ENCODE measurements at regions not wholly inside any gene's neighbourhood (a gene's known extent, or its start where the extent isn't known, plus 50 kb on each side); places are given as distances from the start of the nearest gene placed in this dataset.
A peak's percentile ranks its signal among the peaks of the same experiment; 100 is the strongest.

DNA sequence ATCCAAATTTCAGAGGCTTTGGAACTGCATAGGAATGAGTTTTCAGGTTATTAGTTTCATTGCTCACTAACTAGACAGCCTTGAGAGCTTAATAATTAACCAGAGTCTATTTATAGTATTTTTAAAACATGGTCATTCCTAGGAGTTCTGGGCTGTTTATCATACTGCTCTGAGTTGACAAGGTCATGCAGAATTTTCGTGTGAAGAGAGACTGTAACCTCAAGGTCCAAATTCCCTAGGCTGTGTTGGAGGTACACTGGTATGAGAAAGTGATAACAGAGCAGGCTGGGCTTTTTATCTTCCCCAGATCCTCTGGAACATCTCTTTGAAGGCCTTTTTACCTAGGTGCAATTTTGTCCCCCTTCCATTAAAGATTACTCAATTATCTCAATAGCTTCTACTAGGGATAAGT, 736.3 kb downstream of the LTN1 start:
- DNase-seq (ENCODE audit: extremely low spot score in 2 of 2), result no peak
- Histone ChIP-seq H3K27me3 (no peaks in the 10 kb centered on the region), H3K27ac (no peak overlapping the region), H3K9me3 (no peaks in the 10 kb centered on the region), H3K36me3 (no peaks in the 10 kb centered on the region), H3K4me3 (no peak overlapping the region), H3K4me1 (peaks cover 8% of the 10 kb centered on the region)
- intact Hi-C loops (cut with DNase I), result no loop called here
- no peak for TF ChIP-seq POLR2AphosphoS5 (IDR thresholded peaks at IDR 0.05; ENCODE audit: insufficient read depth in 1 of 2, low read depth in 1 of 2)
- TF ChIP-seq, protein P1, sequence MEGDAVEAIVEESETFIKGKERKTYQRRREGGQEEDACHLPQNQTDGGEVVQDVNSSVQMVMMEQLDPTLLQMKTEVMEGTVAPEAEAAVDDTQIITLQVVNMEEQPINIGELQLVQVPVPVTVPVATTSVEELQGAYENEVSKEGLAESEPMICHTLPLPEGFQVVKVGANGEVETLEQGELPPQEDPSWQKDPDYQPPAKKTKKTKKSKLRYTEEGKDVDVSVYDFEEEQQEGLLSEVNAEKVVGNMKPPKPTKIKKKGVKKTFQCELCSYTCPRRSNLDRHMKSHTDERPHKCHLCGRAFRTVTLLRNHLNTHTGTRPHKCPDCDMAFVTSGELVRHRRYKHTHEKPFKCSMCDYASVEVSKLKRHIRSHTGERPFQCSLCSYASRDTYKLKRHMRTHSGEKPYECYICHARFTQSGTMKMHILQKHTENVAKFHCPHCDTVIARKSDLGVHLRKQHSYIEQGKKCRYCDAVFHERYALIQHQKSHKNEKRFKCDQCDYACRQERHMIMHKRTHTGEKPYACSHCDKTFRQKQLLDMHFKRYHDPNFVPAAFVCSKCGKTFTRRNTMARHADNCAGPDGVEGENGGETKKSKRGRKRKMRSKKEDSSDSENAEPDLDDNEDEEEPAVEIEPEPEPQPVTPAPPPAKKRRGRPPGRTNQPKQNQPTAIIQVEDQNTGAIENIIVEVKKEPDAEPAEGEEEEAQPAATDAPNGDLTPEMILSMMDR (IDR thresholded peaks at IDR 0.05), result no peak
- no peak for TF ChIP-seq POLR2A (IDR thresholded peaks at IDR 0.05)

DNA sequence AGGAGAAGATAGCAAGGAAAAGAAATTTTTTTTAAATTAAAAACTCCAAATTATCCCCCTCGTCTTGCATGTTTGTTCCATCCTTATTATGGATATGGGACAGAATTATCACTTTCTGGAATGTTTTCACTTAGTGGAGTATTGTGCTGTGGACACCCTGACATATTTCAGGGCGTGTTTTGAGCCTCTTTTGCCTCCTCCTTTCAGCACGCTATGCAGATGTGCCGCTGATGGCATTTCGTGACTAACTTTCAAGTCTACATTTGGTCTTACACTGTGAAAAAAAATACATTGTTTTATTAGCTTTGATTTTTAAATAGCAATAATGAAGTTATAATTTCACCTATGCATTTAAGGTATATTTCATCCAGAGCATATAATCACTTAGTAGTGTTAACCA, 738.7 kb downstream of the LTN1 start:
- intact Hi-C loops (cut with DNase I), result no loop called here
- no peaks in the 10 kb centered on the region for H3K27me3 ChIP-seq
- peaks cover 16% of the 10 kb centered on the region for H3K4me1 ChIP-seq
- H3K9me3 ChIP-seq, result no peaks in the 10 kb centered on the region
- H3K4me3 ChIP-seq, result no peak overlapping the region
- DNase-seq (ENCODE audit: extremely low spot score in 2 of 2), result no peak
- H3K27ac ChIP-seq, result no peak overlapping the region
- no peaks in the 10 kb centered on the region for H3K36me3 ChIP-seq
- no peak for TF ChIP-seq POLR2A (IDR thresholded peaks at IDR 0.05)
- no peak for TF ChIP-seq POLR2AphosphoS5 (IDR thresholded peaks at IDR 0.05; ENCODE audit: insufficient read depth in 1 of 2, low read depth in 1 of 2)
- TF ChIP-seq, protein P1 (IDR thresholded peaks at IDR 0.05), result no peak

DNA sequence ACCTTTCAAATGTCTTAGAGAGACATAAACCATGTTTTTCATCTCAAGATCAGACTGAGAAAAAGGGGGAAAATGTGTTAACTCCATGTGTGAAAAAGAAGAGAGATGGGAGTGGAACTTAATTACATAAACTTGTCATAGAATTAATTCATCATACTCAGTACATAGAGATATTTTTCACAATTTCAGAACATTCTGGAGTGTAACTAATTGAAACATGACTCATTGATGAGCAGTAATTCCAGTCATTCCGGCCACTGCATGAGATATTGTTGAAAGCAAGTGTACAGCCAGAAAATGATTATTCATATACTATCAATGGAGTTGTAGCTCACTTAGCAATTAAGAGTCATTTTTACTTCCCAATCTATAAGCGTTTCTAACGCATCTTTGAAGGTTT, 739.3 kb downstream of the LTN1 start:
- TF ChIP-seq, protein P1 (IDR thresholded peaks at IDR 0.05), result no peak
- TF ChIP-seq POLR2AphosphoS5 (IDR thresholded peaks at IDR 0.05; ENCODE audit: insufficient read depth in 1 of 2, low read depth in 1 of 2) (no peak), POLR2A (IDR thresholded peaks at IDR 0.05) (no peak)
- Histone ChIP-seq H3K4me3 (no peak overlapping the region), H3K36me3 (no peaks in the 10 kb centered on the region), H3K27ac (no peak overlapping the region), H3K27me3 (no peaks in the 10 kb centered on the region), H3K9me3 (no peaks in the 10 kb centered on the region), H3K4me1 (peaks cover 16% of the 10 kb centered on the region)
- intact Hi-C loops (cut with DNase I), result no loop called here
- DNase-seq (ENCODE audit: extremely low spot score in 2 of 2), result no peak

GRCh38 chr21:28252928-28253327, 739.7 kb downstream of the LTN1 start:
- H3K27me3 ChIP-seq, result no peaks in the 10 kb centered on the region
- H3K27ac ChIP-seq, result no peak overlapping the region
- no peaks in the 10 kb centered on the region for H3K36me3 ChIP-seq
- intact Hi-C loops (cut with DNase I), result no loop called here
- no peaks in the 10 kb centered on the region for H3K9me3 ChIP-seq
- H3K4me3 ChIP-seq, result no peak overlapping the region
- no peak for DNase-seq (ENCODE audit: extremely low spot score in 2 of 2)
- TF ChIP-seq POLR2AphosphoS5 (IDR thresholded peaks at IDR 0.05; ENCODE audit: insufficient read depth in 1 of 2, low read depth in 1 of 2), result no peak
- H3K4me1 ChIP-seq, result peaks cover 16% of the 10 kb centered on the region

GRCh38 chr21:28250946-28251345, 741.7 kb downstream of the LTN1 start:
- no peaks in the 10 kb centered on the region for H3K27me3 ChIP-seq
- no peak for TF ChIP-seq POLR2A (IDR thresholded peaks at IDR 0.05)
- TF ChIP-seq POLR2AphosphoS5 (IDR thresholded peaks at IDR 0.05; ENCODE audit: insufficient read depth in 1 of 2, low read depth in 1 of 2), result no peak
- TF ChIP-seq, protein P1 (IDR thresholded peaks at IDR 0.05), result no peak
- H3K9me3 ChIP-seq, result no peaks in the 10 kb centered on the region
- no peaks in the 10 kb centered on the region for H3K36me3 ChIP-seq
- no peak overlapping the region for H3K4me3 ChIP-seq
- peaks cover 16% of the 10 kb centered on the region for H3K4me1 ChIP-seq
- peak overlapping the region; percentile 31 for H3K27ac ChIP-seq
- intact Hi-C loops (cut with DNase I), result no loop called here
- DNase-seq (ENCODE audit: extremely low spot score in 2 of 2), result no peak

Data from vagina (tissue), 2 donors.